ENCODE measurements at regions not wholly inside any gene's neighbourhood (a gene's known extent, or its start where the extent isn't known, plus 50 kb on each side); places are given as distances from the start of the nearest gene placed in this dataset.

DNA sequence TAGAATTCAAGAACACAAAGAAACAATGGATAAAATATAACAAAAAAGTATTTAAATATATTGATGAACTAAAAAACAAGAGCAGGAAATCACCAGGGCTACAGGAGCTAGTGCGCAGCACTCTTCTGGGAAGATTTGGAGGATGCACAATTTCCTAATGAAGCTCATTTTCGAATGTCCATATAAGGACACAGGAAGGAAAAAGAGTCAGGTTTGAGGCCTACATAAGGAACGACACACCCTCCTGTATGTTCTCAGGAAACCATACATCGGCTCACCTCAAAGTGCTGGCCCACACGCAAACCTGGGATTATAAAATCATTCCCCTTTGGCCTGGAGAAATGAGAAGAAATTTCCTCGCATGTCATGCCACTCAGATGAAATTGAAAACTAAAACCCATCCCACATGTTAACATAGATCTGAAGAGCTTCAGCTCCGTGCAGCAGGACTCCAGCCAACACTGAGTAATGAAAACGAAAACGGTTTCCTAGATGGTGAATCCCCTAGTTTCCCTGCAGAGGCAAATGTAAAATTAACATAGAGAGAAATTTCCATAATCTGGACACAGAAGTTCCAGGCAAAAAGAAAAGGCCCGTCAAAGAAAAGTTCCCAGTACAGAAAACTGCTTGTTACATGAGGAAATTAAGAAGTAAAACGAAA lies 825.8 kb downstream of the SOCS6 start:
- no peaks in the 10 kb centered on the region for H3K4me1 ChIP-seq (ENCODE audit: control insufficient read depth in 1 of 2, insufficient read depth in 2 of 2, low read length in 2 of 2)
- no peaks in the 10 kb centered on the region for H3K4me1 Mint-ChIP-seq
- peaks cover 0 to 2% (median 0%) of the 10 kb centered on the region in 7 donors for H3K9me3 Mint-ChIP-seq
- H3K36me3 ChIP-seq (replicated peaks in 1 of 2; ENCODE audit: control insufficient read depth in 1 of 2, insufficient read depth in 2 of 2, low read length in 2 of 2) = no peaks in the 10 kb centered on the region
- peaks cover 0 to under 1% (median 0%) of the 10 kb centered on the region in 3 donors for H3K27me3 Mint-ChIP-seq (ENCODE audit: low read depth in 3 of 3)
- H3K9ac ChIP-seq (ENCODE audit: insufficient read depth, low read length, poor library complexity, severe bottlenecking) = no peak overlapping the region
- H4K20me1 ChIP-seq (ENCODE audit: insufficient read depth, low read length) = no peaks in the 10 kb centered on the region
- H3K27me3 ChIP-seq (ENCODE audit: control insufficient read depth in 2 of 2, insufficient read depth in 2 of 2, low read length in 2 of 2) = no peaks in the 10 kb centered on the region
- no peak overlapping the region for H3K4me3 Mint-ChIP-seq
- no peaks in the 10 kb centered on the region for H3K36me3 Mint-ChIP-seq
- no peak for DNase-seq
- H3K4me2 ChIP-seq (replicated peaks; ENCODE audit: extremely low read depth, low read length, poor library complexity, severe bottlenecking) = no peak overlapping the region
- H3K27ac ChIP-seq (ENCODE audit: low read depth in 1 of 2, low read length in 2 of 2) = no peak overlapping the region
- no peak overlapping the region for H3K4me3 ChIP-seq (replicated peaks in 1 of 3; ENCODE audit: low read depth in 2 of 3, low read length in 3 of 3)
- 72% methylated on average over 2 of the region's 11 CpGs for WGBS (ENCODE audit: insufficient coverage)
- H3K9me3 ChIP-seq (replicated peaks in 1 of 2; ENCODE audit: control insufficient read depth in 1 of 2, insufficient read depth in 1 of 2, low read length in 2 of 2) = no peaks in the 10 kb centered on the region
- no peaks in the 10 kb centered on the region for H3K79me2 ChIP-seq (ENCODE audit: insufficient read depth, low read length)
- no peak overlapping the region for H3K27ac Mint-ChIP-seq
- no peak overlapping the region for H2AFZ ChIP-seq (ENCODE audit: insufficient read depth, low read depth, low read length, poor library complexity, severe bottlenecking)
- intact Hi-C loops (cut with micrococcal nuclease) = no loop called here
- TF ChIP-seq, protein P1, sequence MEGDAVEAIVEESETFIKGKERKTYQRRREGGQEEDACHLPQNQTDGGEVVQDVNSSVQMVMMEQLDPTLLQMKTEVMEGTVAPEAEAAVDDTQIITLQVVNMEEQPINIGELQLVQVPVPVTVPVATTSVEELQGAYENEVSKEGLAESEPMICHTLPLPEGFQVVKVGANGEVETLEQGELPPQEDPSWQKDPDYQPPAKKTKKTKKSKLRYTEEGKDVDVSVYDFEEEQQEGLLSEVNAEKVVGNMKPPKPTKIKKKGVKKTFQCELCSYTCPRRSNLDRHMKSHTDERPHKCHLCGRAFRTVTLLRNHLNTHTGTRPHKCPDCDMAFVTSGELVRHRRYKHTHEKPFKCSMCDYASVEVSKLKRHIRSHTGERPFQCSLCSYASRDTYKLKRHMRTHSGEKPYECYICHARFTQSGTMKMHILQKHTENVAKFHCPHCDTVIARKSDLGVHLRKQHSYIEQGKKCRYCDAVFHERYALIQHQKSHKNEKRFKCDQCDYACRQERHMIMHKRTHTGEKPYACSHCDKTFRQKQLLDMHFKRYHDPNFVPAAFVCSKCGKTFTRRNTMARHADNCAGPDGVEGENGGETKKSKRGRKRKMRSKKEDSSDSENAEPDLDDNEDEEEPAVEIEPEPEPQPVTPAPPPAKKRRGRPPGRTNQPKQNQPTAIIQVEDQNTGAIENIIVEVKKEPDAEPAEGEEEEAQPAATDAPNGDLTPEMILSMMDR (IDR thresholded peaks at IDR 0.05) = no peak

DNA sequence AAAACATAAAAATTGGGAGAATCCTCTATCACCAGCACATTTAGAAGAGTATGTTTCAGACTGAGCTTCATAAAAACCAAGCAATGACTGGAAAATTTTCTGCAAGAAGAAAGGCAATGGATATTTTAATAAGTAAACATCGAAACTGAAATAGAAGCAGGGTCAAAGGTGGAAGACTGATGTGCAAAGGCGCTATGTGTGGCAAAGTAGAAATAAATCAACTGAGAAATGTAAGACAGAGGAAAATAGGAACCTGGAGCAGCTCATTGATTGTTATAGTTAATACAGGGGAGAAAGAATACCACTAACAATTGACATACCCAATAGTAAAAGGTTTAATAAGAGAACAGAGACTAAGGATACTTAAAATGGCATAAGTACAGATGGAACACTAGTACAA lies 818.4 kb downstream of the SOCS6 start:
- H3K27ac Mint-ChIP-seq = no peak overlapping the region
- H3K27ac ChIP-seq (ENCODE audit: low read depth in 1 of 2, low read length in 2 of 2) = no peak overlapping the region
- H3K4me3 ChIP-seq (replicated peaks in 1 of 3; ENCODE audit: low read depth in 2 of 3, low read length in 3 of 3) = no peak overlapping the region
- no peaks in the 10 kb centered on the region for H3K27me3 ChIP-seq (ENCODE audit: control insufficient read depth in 2 of 2, insufficient read depth in 2 of 2, low read length in 2 of 2)
- H3K4me1 ChIP-seq (ENCODE audit: control insufficient read depth in 1 of 2, insufficient read depth in 2 of 2, low read length in 2 of 2) = no peaks in the 10 kb centered on the region
- H3K9me3 ChIP-seq (replicated peaks in 1 of 2; ENCODE audit: control insufficient read depth in 1 of 2, insufficient read depth in 1 of 2, low read length in 2 of 2) = no peaks in the 10 kb centered on the region
- no peaks in the 10 kb centered on the region for H3K4me1 Mint-ChIP-seq
- peaks cover 0 to 2% (median 0%) of the 10 kb centered on the region in 3 donors for H3K27me3 Mint-ChIP-seq (ENCODE audit: low read depth in 3 of 3)
- no peak overlapping the region for H3K4me3 Mint-ChIP-seq
- H3K36me3 ChIP-seq (replicated peaks in 1 of 2; ENCODE audit: control insufficient read depth in 1 of 2, insufficient read depth in 2 of 2, low read length in 2 of 2) = no peaks in the 10 kb centered on the region
- TF ChIP-seq, protein P1 (IDR thresholded peaks at IDR 0.05) = no peak
- no peak for DNase-seq
- no peak overlapping the region for H3K4me2 ChIP-seq (replicated peaks; ENCODE audit: extremely low read depth, low read length, poor library complexity, severe bottlenecking)
- no peaks in the 10 kb centered on the region for H3K79me2 ChIP-seq (ENCODE audit: insufficient read depth, low read length)
- no peaks in the 10 kb centered on the region for H3K36me3 Mint-ChIP-seq
- H3K9me3 Mint-ChIP-seq = peaks cover 0 to 2% (median 0%) of the 10 kb centered on the region in 7 donors
- WGBS (ENCODE audit: insufficient coverage) = no CpG with 5 or more reads among the region's 2 CpGs
- intact Hi-C loops (cut with micrococcal nuclease) = no loop called here
- no peak overlapping the region for H2AFZ ChIP-seq (ENCODE audit: insufficient read depth, low read depth, low read length, poor library complexity, severe bottlenecking)
- no peaks in the 10 kb centered on the region for H4K20me1 ChIP-seq (ENCODE audit: insufficient read depth, low read length)
- no peak overlapping the region for H3K9ac ChIP-seq (ENCODE audit: insufficient read depth, low read length, poor library complexity, severe bottlenecking)

All from CD14-positive monocyte (primary cell).